VCaP (cell line): ENCODE measurements at regions not wholly inside any gene's neighbourhood (a gene's known extent, or its start where the extent isn't known, plus 50 kb on each side); places are given as distances from the start of the nearest gene placed in this dataset.

Experiments used
- H3K27ac ChIP-seq: fragments of 450-650 bp; 2 replicates; pipeline ENCODE4 v1.5.1; 2017
- CTCF ChIP-seq: fragments of 450-650 bp; conservative IDR thresholded peaks from 2 replicates; pipeline ENCODE4 v1.5.1; 2017; ENCODE audit warnings: mild to moderate bottlenecking, moderate library complexity

GRCh38 chr16:85454171-85454872 lies 158.8 kb upstream of the GSE1 start:
- H3K27ac ChIP-seq = no peak overlapping the region
- no peak for TF ChIP-seq CTCF

DNA sequence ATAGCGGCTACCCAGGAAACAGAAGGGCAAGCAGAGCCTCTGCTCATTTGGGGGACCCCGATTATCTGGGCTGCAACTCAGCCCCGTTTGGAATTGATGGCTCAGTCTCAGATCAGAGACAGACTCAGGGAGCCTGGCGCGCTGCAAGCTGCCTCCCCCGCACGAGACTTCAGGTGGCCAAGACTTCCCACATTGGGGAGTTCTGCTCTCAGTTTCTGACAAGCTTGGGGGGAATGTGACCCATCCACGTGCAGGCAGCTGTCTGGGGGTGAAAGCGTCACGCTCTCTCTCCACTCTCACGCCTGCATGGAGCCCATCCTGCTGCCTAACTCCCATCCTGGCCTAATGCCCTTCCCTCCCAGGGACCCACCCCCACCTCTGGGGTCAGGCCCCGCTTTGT lies 157.6 kb upstream of the GSE1 start:
- no peak for TF ChIP-seq CTCF
- no peak overlapping the region for H3K27ac ChIP-seq

DNA sequence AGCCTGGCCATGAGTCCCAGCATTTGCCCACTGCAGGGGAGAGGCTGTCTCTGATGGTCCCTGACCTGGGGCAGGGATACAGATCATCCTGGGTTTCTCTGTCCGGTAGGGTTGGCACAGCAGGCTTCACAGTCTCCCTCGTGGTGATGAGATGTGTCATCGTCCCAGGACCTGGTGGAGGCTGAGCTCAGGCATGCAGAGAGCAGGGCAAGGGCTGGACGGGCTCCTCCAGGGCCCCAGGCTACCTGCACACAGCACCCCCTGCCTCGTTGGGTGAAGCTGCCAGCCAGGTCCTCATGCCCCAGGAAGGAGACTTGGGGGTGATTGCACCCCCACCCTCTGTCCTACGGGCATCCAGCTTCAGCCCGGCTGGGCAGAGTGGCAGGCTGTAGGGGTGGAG lies 155.8 kb upstream of the GSE1 start:
- no peak overlapping the region for H3K27ac ChIP-seq
- no peak for TF ChIP-seq CTCF

DNA sequence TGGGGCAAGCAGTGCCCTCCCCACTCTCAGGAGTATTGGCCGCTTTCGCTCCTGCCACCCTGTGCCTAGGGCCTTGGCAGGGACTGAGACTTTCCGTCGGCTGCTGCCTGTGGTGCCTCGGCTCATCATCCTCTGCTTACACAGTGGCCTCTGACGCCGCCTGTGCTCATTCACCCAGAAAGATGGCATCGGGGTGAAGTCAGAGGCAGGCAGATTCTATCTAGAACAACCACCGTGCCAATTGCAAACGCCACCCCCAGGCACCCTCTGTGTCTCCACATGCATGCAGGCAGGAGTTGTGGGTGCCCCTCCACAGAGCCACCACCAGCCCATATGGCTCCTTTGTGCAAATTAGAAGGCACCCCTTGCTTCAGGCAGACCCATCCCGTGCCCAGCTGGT lies 154.2 kb upstream of the GSE1 start:
- TF ChIP-seq CTCF = no peak
- H3K27ac ChIP-seq = no peak overlapping the region

GRCh38 chr16:85459529-85460251 lies 153.4 kb upstream of the GSE1 start:
- no peak for TF ChIP-seq CTCF
- H3K27ac ChIP-seq = no peak overlapping the region

DNA sequence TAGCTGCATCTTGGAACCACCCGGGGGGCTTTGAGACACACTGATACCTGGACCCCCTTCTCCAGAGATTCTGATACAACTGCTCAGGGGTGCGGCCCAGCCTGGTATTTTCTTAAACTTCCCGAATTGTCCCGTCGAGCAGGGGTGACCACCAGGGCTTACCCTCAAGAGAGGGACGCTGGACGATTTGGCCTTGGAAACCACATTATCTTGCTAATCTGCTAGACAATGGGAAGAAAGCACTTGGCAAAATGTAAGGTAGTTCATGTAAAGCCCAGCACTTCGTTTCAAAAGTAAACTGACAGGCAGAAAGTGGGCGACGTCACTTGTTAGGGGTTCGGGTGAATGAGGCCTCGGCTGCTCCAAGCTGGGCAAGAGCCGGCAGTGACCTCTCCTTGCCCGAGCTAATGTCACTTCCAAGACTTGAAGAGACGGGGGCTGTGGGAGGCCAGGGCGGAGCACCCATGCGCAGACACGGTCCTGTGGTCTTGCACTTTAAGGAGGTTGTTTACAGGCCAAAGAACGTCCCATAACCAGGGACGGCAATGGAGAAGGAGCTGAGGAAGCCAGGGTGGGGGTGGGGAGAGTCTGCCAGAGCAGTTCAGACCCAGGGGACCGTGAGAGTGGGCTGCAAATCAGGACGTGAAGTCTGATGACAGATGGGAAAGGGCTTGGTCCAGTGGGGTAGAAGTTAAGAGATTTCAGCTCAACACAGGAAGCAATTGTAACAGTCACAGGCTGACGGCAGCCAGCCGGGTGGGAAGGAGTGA lies 152.7 kb upstream of the GSE1 start:
- TF ChIP-seq CTCF = no peak
- H3K27ac ChIP-seq = no peak overlapping the region
